Liver (tissue), 8 donors: ENCODE measurements at regions not wholly inside any gene's neighbourhood (a gene's known extent, or its start where the extent isn't known, plus 50 kb on each side); places are given as distances from the start of the nearest gene placed in this dataset.

Experiments
- DNase-seq: peaks from one replicate; pipeline ENCODE4 v3.0.0-alpha.2; 2017; ENCODE audit warnings: low spot score
- H3K27ac ChIP-seq, 2 donors: one replicate each; pipeline ENCODE4 v1.7.0; 2013; ENCODE audit warnings: inconsistent platforms in 2 of 2, low read length in 2 of 2, control low read depth in 1 of 2, low read depth in 1 of 2, mild to moderate bottlenecking in 1 of 2
- H3K27me3 ChIP-seq, 4 donors: one replicate each; pipeline versions ENCODE4 v1.6.1 to v1.7.0; 2013; ENCODE audit warnings: low read length in 3 of 4, inconsistent platforms in 1 of 4, mild to moderate bottlenecking in 1 of 4, moderate library complexity in 1 of 4; ENCODE audit not compliant: control insufficient read depth in 4 of 4, insufficient read depth in 4 of 4
- H3K36me3 ChIP-seq, 4 donors: one replicate each; pipeline versions ENCODE4 v1.6.1 to v1.7.0; 2013; ENCODE audit warnings: low read length in 3 of 4, mild to moderate bottlenecking in 3 of 4, low read depth in 1 of 4, moderate library complexity in 1 of 4; ENCODE audit not compliant: control insufficient read depth in 4 of 4, insufficient read depth in 3 of 4
- H3K4me1 ChIP-seq, 4 donors: one replicate each; pipeline versions ENCODE4 v1.6.1 to v1.7.0; 2013; ENCODE audit warnings: low read length in 3 of 4, mild to moderate bottlenecking in 3 of 4, moderate library complexity in 1 of 4; ENCODE audit not compliant: control insufficient read depth in 4 of 4, insufficient read depth in 4 of 4
- H3K4me3 ChIP-seq, 3 donors: one replicate each; pipeline versions ENCODE4 v1.6.1 to v1.7.0; 2013; ENCODE audit warnings: low read length in 3 of 3, control low read depth in 1 of 3, low read depth in 1 of 3, mild to moderate bottlenecking in 1 of 3
- H3K9ac ChIP-seq, 2 donors: one replicate each; pipeline ENCODE4 v1.7.0; 2013; ENCODE audit warnings: low read length in 2 of 2, mild to moderate bottlenecking in 2 of 2, moderate library complexity in 2 of 2, control low read depth in 1 of 2, low read depth in 1 of 2
- H3K9me3 ChIP-seq, 4 donors: one replicate each; pipeline versions ENCODE4 v1.6.1 to v1.7.0; 2013; ENCODE audit warnings: low read length in 3 of 4; ENCODE audit not compliant: control insufficient read depth in 4 of 4
- EGR1 ChIP-seq, 2 donors: IDR thresholded peaks; 2 replicates each; pipeline ENCODE4 v1.6.1; 2016 to 2018; ENCODE audit warnings: antibody characterized with exemption in 2 of 2, low read depth in 2 of 2
- FOXA1 ChIP-seq: IDR thresholded peaks from 2 replicates; pipeline ENCODE4 v1.6.1; 2016; ENCODE audit warnings: antibody characterized with exemption
- FOXA2 ChIP-seq: IDR thresholded peaks from 2 replicates; pipeline ENCODE4 v1.6.1; 2016; ENCODE audit warnings: antibody characterized with exemption
- GABPA ChIP-seq, 2 donors: IDR thresholded peaks in 1 of 2; conservative IDR thresholded peaks in 1 of 2; 2 replicates each; pipeline ENCODE4 v1.6.1; 2016; ENCODE audit warnings: antibody characterized with exemption in 2 of 2, mild to moderate bottlenecking in 1 of 2, moderate library complexity in 1 of 2
- HNF4A ChIP-seq, 2 donors: conservative IDR thresholded peaks; 2 replicates each; pipeline ENCODE4 v1.6.1; 2016; ENCODE audit warnings: antibody characterized with exemption in 2 of 2, mild to moderate bottlenecking in 2 of 2
- HNF4G ChIP-seq: IDR thresholded peaks from 2 replicates; pipeline ENCODE4 v1.6.1; 2016; ENCODE audit warnings: antibody characterized with exemption
- JUND ChIP-seq, 2 donors: IDR thresholded peaks; 2 replicates each; pipeline ENCODE4 v1.6.1; 2016; ENCODE audit warnings: antibody characterized with exemption in 2 of 2
- NR2F2 ChIP-seq: IDR thresholded peaks from 2 replicates; pipeline ENCODE4 v1.6.1; 2016; ENCODE audit warnings: antibody characterized with exemption
- RAD21 ChIP-seq, 2 donors: IDR thresholded peaks; 2 replicates each; pipeline ENCODE4 v1.6.1; 2016; ENCODE audit warnings: antibody characterized with exemption in 2 of 2, mild to moderate bottlenecking in 2 of 2
- RXRA ChIP-seq, 2 donors: IDR thresholded peaks; 2 replicates each; pipeline ENCODE4 v1.6.1; 2017 to 2018; ENCODE audit warnings: antibody characterized with exemption in 2 of 2, mild to moderate bottlenecking in 1 of 2
- SP1 ChIP-seq: IDR thresholded peaks from 2 replicates; pipeline ENCODE4 v1.6.1; 2018; ENCODE audit warnings: antibody characterized with exemption, mild to moderate bottlenecking
- TAF1 ChIP-seq: conservative IDR thresholded peaks from 2 replicates; pipeline ENCODE4 v1.6.1; 2016; ENCODE audit warnings: antibody characterized with exemption, mild to moderate bottlenecking
- YY1 ChIP-seq: IDR thresholded peaks from 2 replicates; pipeline ENCODE4 v1.6.1; 2016; ENCODE audit warnings: antibody characterized with exemption, mild to moderate bottlenecking
- WGBS: extraction: QIAGEN DNeasy Blood & Tissue Kit; methylation state at CpG from one replicate; pipeline ENCODE4 v1.1.7; 2013; 5-methylcytosine and 5-hydroxymethylcytosine counted together
- TF ChIP-seq, protein P1 (sequence below): IDR thresholded peaks from 2 replicates; pipeline ENCODE4 v1.6.1; 2016; ENCODE audit warnings: antibody characterized with exemption, mild to moderate bottlenecking
- TF ChIP-seq, protein P2 (sequence below): IDR thresholded peaks from 2 replicates; pipeline ENCODE4 v1.6.1; 2016; ENCODE audit warnings: antibody characterized with exemption
- TF ChIP-seq, protein P3 (sequence below): IDR thresholded peaks from 2 replicates; pipeline ENCODE4 v1.6.1; 2016; ENCODE audit warnings: antibody characterized with exemption
- TF ChIP-seq, protein P4 (sequence below): fragments of 150-350 bp; IDR thresholded peaks from 2 replicates; pipeline ENCODE4 v1.5.1; 2017; ENCODE audit warnings: improper control_type of control experiment, low read depth, low read length; ENCODE audit not compliant: missing input control
- TF ChIP-seq, protein P5 (sequence below): IDR thresholded peaks from 2 replicates; pipeline ENCODE4 v1.6.1; 2016; ENCODE audit warnings: antibody characterized with exemption
- donor health status: healthy.
- donor health status: healthy.
- donor health status: healthy.
- donor health status: healthy.
- donor health status: healthy.

DNA sequence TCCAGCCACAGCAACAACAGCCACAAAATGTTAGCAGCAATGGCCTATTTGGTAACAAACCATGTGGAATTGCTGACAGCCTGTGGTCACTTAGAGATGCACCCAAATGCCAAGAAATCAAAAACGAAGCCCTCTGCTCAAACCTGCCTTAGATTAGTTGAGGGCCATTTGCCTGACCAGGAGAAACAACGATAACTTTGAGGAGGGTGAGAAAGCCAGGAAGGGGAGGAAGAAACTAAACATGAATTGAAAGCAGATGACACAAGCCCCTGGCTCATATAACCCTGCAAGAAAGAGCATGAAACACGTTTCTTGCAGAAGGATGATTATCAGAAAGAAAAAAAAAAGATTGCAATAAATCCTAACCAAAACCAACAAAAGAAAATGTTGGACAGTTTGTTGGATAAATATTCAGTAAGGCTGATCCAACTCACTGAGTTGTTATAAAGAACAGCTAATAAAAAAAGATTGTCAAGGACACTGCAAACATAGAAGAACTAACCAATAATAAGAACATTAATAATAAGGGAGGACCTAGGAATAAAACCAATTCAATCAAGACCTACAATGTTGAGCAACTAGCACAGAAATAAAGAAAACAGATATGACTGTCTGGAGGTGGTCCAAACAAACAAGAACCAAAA, 140.5 kb upstream of the SLC30A5 start (continued):
- TF ChIP-seq, protein P1, sequence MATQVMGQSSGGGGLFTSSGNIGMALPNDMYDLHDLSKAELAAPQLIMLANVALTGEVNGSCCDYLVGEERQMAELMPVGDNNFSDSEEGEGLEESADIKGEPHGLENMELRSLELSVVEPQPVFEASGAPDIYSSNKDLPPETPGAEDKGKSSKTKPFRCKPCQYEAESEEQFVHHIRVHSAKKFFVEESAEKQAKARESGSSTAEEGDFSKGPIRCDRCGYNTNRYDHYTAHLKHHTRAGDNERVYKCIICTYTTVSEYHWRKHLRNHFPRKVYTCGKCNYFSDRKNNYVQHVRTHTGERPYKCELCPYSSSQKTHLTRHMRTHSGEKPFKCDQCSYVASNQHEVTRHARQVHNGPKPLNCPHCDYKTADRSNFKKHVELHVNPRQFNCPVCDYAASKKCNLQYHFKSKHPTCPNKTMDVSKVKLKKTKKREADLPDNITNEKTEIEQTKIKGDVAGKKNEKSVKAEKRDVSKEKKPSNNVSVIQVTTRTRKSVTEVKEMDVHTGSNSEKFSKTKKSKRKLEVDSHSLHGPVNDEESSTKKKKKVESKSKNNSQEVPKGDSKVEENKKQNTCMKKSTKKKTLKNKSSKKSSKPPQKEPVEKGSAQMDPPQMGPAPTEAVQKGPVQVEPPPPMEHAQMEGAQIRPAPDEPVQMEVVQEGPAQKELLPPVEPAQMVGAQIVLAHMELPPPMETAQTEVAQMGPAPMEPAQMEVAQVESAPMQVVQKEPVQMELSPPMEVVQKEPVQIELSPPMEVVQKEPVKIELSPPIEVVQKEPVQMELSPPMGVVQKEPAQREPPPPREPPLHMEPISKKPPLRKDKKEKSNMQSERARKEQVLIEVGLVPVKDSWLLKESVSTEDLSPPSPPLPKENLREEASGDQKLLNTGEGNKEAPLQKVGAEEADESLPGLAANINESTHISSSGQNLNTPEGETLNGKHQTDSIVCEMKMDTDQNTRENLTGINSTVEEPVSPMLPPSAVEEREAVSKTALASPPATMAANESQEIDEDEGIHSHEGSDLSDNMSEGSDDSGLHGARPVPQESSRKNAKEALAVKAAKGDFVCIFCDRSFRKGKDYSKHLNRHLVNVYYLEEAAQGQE, result no peak
- TF ChIP-seq NR2F2 (no peak), EGR1 (IDR thresholded peaks at IDR 0.05; ENCODE audit: low read depth in 2 of 2) (no peak)

DNA sequence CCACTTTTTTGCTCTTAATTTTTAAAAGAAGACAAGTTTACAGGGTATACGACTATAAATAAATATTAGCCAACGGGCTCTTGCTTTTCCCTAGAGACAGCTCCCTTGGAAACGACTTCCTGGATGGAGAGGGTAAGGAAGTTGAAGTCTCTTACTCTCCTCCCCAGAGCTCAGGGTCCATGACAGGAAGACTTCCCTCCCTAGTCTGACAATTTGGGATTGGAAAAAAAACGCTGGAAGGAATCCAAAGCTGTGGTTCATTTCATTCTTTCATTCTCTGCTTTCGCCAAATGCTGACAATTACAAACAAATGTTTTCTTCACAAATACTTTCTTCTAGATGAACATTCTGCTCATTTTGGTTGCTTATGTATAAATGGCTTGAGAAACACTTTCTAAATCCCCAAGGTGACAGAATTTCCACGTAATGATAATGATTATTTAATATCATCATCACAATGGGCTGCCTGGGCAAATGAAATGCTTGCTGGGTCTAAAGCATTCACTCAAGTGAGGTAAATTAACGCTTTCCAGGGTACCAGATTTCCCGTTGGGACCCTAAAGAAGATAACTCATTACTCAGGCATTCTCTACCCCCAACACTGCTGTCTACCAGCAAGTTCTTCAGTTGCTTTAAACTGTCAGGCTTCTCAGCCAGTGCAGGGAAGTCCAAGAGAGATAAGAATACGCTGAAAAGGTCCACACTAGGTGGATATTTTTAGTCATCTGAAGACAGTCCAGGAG, 139.8 kb upstream of the SLC30A5 start:
- TF ChIP-seq, protein P2, sequence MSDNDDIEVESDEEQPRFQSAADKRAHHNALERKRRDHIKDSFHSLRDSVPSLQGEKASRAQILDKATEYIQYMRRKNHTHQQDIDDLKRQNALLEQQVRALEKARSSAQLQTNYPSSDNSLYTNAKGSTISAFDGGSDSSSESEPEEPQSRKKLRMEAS, result no peak
- TF ChIP-seq EGR1 (IDR thresholded peaks at IDR 0.05; ENCODE audit: low read depth in 2 of 2) (no peak), JUND (IDR thresholded peaks at IDR 0.05) (no peak), YY1 (no peak), GABPA (IDR thresholded peaks at IDR 0.05 in 1 of 2, conservative IDR thresholded peaks at IDR 0.05 in 1 of 2) (no peak), HNF4G (no peak), SP1 (no peak), FOXA1 (no peak), TAF1 (no peak), RXRA (IDR thresholded peaks at IDR 0.05) (no peak)
- TF ChIP-seq, protein P3, sequence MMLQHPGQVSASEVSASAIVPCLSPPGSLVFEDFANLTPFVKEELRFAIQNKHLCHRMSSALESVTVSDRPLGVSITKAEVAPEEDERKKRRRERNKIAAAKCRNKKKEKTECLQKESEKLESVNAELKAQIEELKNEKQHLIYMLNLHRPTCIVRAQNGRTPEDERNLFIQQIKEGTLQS, result no peak
- TF ChIP-seq, protein P4, sequence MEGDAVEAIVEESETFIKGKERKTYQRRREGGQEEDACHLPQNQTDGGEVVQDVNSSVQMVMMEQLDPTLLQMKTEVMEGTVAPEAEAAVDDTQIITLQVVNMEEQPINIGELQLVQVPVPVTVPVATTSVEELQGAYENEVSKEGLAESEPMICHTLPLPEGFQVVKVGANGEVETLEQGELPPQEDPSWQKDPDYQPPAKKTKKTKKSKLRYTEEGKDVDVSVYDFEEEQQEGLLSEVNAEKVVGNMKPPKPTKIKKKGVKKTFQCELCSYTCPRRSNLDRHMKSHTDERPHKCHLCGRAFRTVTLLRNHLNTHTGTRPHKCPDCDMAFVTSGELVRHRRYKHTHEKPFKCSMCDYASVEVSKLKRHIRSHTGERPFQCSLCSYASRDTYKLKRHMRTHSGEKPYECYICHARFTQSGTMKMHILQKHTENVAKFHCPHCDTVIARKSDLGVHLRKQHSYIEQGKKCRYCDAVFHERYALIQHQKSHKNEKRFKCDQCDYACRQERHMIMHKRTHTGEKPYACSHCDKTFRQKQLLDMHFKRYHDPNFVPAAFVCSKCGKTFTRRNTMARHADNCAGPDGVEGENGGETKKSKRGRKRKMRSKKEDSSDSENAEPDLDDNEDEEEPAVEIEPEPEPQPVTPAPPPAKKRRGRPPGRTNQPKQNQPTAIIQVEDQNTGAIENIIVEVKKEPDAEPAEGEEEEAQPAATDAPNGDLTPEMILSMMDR, result no peak
- Histone ChIP-seq H3K27me3 (no peaks in the 10 kb centered on the region), H3K4me1 (peaks cover 4 to 15% (median 14%) of the 10 kb centered on the region in 4 donors), H3K9ac (no peak overlapping the region), H3K4me3 (no peak overlapping the region), H3K27ac (no peak overlapping the region), H3K36me3 (no peaks in the 10 kb centered on the region), H3K9me3 (no peaks in the 10 kb centered on the region)
- WGBS, result 80% methylated on average over 9 of the region's 9 CpGs
- no peak for DNase-seq

DNA sequence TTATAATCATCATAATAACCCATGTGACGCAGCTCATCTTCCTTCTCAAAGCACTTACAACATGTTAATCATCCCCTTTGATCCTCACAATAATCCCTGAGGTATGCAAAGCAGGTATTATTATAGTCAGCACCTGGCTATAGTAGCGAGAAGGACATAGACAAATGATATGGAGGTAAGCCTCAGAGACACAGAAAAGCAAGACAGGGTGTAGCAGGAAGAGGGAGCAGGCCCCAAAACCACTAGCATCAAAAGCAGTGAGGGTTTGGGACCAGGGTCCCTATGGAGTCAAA, 139.2 kb upstream of the SLC30A5 start:
- TF ChIP-seq, protein P3, result no peak
- TF ChIP-seq HNF4A (conservative IDR thresholded peaks at IDR 0.05), result no peak
- TF ChIP-seq, protein P5, sequence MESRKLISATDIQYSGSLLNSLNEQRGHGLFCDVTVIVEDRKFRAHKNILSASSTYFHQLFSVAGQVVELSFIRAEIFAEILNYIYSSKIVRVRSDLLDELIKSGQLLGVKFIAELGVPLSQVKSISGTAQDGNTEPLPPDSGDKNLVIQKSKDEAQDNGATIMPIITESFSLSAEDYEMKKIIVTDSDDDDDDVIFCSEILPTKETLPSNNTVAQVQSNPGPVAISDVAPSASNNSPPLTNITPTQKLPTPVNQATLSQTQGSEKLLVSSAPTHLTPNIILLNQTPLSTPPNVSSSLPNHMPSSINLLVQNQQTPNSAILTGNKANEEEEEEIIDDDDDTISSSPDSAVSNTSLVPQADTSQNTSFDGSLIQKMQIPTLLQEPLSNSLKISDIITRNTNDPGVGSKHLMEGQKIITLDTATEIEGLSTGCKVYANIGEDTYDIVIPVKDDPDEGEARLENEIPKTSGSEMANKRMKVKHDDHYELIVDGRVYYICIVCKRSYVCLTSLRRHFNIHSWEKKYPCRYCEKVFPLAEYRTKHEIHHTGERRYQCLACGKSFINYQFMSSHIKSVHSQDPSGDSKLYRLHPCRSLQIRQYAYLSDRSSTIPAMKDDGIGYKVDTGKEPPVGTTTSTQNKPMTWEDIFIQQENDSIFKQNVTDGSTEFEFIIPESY, result no peak
- TF ChIP-seq, protein P2, result no peak
- TF ChIP-seq RAD21 (IDR thresholded peaks at IDR 0.05), result no peak
- TF ChIP-seq YY1, result no peak
- no peak for TF ChIP-seq NR2F2
- TF ChIP-seq FOXA2, result no peak
- TF ChIP-seq FOXA1, result no peak
- TF ChIP-seq SP1, result no peak
- TF ChIP-seq EGR1 (IDR thresholded peaks at IDR 0.05; ENCODE audit: low read depth in 2 of 2), result no peak
- TF ChIP-seq, protein P4, result no peak
- TF ChIP-seq RXRA (IDR thresholded peaks at IDR 0.05), result no peak
- TF ChIP-seq GABPA (IDR thresholded peaks at IDR 0.05 in 1 of 2, conservative IDR thresholded peaks at IDR 0.05 in 1 of 2), result no peak
- no peak for TF ChIP-seq TAF1
- Histone ChIP-seq H3K27ac (no peak overlapping the region), H3K27me3 (no peaks in the 10 kb centered on the region), H3K9ac (no peak overlapping the region), H3K4me1 (peaks cover 4 to 15% (median 14%) of the 10 kb centered on the region in 4 donors), H3K9me3 (no peaks in the 10 kb centered on the region), H3K4me3 (no peak overlapping the region), H3K36me3 (no peaks in the 10 kb centered on the region)
- DNase-seq, result no peak
- WGBS, result 88% methylated on average over 2 of the region's 2 CpGs
